T-helper 9 cell (primary cell): ENCODE measurements at regions not wholly inside any gene's neighbourhood (a gene's known extent, or its start where the extent isn't known, plus 50 kb on each side); places are given as distances from the start of the nearest gene placed in this dataset.
"Not testable (repeated sequence)": the region's sequence is repeated elsewhere in the genome, so short reads cannot be mapped to it uniquely, and the experiment has no call there.

Experiments used
- DNase-seq: peaks from one replicate; pipeline ENCODE4 v3.0.0-alpha.2; 2020

GRCh38 chr6:166877906-166878305, 78.4 kb downstream of the RNASET2 start:
- no peak for DNase-seq

- no peak for DNase-seq
Measured at GRCh38 chr6:166877349-166877748, 79.0 kb downstream of the RNASET2 start.

GRCh38 chr6:166872531-166873009, 83.8 kb downstream of the RNASET2 start:
- no peak for DNase-seq

- no peak for DNase-seq
Measured at GRCh38 chr6:166870602-166871208, 85.6 kb downstream of the RNASET2 start.

GRCh38 chr6:166866839-166867637, 89.3 kb downstream of the RNASET2 start:
- DNase-seq = no peak

GRCh38 chr6:166864333-166864732, 92.0 kb downstream of the RNASET2 start:
- DNase-seq = no peak

GRCh38 chr6:166862978-166863530, 93.3 kb downstream of the RNASET2 start:
- DNase-seq = no peak

- peak; percentile 26 for DNase-seq
Measured at GRCh38 chr6:166862287-166862977, 93.9 kb downstream of the RNASET2 start.

- no peak for DNase-seq
Measured at GRCh38 chr6:166861961-166862286, 94.4 kb downstream of the RNASET2 start.

- DNase-seq = no peak
Measured at GRCh38 chr6:166861304-166861703, 95.0 kb downstream of the RNASET2 start.

- DNase-seq = no peak
Measured at GRCh38 chr6:166860392-166860791, 96.0 kb downstream of the RNASET2 start.

GRCh38 chr6:166855416-166855815, 100.9 kb downstream of the RNASET2 start:
- DNase-seq = no peak

GRCh38 chr6:166853371-166854325, 102.7 kb downstream of the RNASET2 start:
- DNase-seq = no peak

GRCh38 chr6:166852451-166852975, 103.8 kb downstream of the RNASET2 start:
- no peak for DNase-seq

- DNase-seq = no peak
Measured at GRCh38 chr6:166851911-166852310, 104.4 kb downstream of the RNASET2 start.

- no peak for DNase-seq
Measured at GRCh38 chr6:166851426-166851825, 104.9 kb downstream of the RNASET2 start.

GRCh38 chr6:166850677-166851076, 105.7 kb downstream of the RNASET2 start:
- DNase-seq = no peak

GRCh38 chr6:166849749-166850183, 106.6 kb downstream of the RNASET2 start:
- DNase-seq = no peak

- DNase-seq = no peak
Measured at GRCh38 chr6:166848979-166849748, 107.2 kb downstream of the RNASET2 start.

GRCh38 chr6:166846446-166847142, 109.8 kb downstream of the RNASET2 start:
- not testable (repeated sequence) for DNase-seq
